AG08396 (cell line): ENCODE measurements at regions not wholly inside any gene's neighbourhood (a gene's known extent, or its start where the extent isn't known, plus 50 kb on each side); places are given as distances from the start of the nearest gene placed in this dataset.
"Not testable (repeated sequence)": the region's sequence is repeated elsewhere in the genome, so short reads cannot be mapped to it uniquely, and the experiment has no call there.

Experiments used
- DNase-seq: peaks from one replicate; pipeline ENCODE4 v3.0.0; 2012; ENCODE audit warnings: low spot score, mixed read lengths

DNA sequence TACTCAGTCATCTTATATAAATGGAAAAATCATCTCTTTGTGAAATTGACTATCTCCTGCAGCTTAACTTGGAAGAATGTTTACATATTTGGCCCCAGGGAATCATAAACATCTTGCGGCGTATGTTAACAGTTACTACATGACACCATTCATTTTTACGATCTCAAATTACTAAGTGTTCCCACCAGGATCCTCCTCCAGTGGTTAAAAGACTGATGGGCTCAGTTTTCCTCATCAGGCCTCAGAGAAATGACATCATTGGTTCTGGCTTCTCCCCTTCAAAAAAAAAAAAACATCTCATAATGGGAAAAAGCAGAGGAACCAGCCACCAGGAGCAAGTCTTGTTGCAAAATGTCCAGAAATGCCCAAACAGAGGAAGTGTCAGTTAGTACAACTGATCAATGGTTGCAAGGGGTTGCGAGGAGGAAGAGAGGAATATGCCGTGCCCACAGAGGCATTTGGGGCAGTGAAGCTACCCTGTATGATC lies 70.5 kb upstream of the LIPC start:
- DNase-seq: peak; percentile 70

- no peak for DNase-seq
These were observed 69.4 kb upstream of the LIPC start for GRCh38 chr15:58362262-58362922.

- not testable (repeated sequence) for DNase-seq
These were observed 68.7 kb upstream of the LIPC start for GRCh38 chr15:58363118-58363517.

DNA sequence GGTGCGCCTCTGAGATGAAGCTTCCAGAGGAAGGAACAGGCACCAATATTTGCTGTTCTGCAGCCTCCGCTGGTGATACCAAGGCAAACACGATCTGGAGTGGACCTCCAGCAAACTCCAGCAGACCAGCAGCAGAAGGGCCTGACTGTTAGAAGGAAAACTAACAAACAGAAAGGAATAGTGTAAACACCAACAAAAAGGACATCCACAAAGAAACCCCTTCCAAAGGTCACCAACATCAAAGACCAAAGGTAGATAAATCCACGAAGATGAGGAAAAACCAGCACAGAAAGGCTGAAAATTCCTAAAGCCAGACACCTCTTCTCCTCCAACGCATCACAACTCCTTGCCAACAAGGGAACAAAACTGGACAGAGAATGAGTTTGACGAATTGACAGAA lies 68.1 kb upstream of the LIPC start:
- DNase-seq: not testable (repeated sequence)

DNA sequence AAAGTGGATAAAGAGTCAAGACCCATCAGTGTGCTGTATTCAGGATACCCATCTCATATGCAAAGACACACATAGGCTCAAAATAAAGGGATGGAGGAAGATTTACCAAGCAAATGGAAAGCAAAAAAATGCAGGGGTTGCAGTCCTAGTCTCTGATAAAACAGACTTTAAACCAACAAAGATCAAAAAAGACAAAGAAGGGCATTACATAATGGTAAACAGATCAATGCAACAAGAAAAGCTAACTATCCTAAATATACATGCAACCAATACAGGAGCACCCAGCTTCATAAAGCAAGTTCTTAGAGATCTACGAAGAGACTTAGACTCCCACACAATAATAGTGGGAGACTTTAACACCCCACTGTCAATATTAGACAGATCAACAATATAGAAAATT lies 66.7 kb upstream of the LIPC start:
- DNase-seq: not testable (repeated sequence)

- peak; percentile 29 for DNase-seq
These were observed 62.5 kb upstream of the LIPC start for GRCh38 chr15:58369261-58369701.

DNA sequence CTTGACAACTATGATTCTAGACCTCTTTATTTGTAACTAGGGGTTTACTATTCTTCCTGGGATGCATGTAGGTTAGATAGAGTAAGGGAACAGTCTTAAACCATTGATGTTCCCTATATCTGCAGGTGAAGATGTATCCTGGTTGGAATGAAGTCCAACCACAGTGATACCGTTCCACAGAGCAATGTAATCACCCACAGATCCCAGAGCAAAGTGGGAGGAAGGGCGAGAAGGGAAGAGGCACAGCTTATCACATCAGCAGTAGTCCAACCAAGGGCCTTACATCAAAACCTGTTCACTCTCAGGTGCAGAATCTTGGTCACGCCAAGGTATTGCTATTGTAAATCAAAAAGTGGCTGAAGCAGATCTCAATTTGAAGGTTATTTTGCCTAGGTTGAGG lies 61.8 kb upstream of the LIPC start:
- DNase-seq: no peak

DNA sequence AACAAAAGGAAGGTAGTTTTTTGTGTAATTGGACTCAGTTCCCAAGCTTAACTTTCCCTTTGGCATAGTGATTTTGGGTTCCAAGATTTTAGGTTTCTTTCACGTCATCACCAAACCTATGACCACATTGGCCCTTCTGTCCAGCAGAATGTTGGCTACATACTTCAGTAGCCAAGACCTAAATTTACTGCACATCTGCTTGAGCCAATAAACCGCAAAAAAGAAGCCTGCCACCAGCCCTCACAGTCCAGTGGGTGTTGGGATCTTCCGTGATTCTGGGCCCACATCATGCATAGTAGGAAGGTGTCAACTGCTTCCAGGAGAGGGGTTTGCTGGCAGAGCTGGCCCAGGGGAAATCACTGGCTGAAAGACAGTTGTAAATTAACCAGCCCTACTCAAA lies 57.6 kb upstream of the LIPC start:
- no peak for DNase-seq

- no peak for DNase-seq
These were observed 54.6 kb upstream of the LIPC start for GRCh38 chr15:58377193-58377592.

DNA sequence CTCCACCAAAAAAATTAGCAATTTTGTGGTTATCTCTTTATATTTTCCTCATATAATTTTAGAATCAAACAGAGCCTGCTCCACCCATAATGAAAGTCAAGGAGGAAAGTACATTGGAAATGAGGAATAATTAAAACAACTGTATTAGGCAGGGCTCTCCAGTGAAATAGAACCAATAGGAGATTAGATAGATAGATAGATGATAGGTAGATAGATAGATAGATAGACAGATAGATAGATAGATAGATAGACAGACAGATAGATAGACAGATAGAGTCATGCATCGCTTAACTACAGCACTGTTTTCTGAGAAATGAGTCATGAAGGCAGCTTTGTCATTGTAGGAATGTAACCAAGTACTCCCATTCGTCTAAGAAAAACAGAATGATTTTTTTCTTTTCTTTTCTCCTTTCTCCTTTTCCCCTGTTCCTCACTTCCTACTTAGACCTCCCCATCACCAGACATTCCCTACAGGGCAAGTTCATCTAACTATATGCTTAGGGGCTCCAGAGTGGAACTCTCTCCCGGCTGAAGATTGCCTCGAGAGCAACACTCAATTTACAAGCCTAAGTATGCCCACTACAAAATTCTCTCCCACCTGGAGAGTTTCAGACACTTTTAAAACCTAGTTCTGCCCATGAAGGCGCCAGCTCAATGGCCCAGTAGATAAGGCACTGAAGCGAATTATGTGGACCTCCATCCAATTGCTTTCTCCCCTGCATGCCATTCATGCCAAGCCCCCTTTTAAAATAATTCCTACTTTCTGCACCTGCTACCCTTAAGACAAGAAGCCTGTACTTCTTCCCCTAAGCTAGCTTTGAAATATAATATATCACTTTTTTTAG lies 53.3 kb upstream of the LIPC start:
- DNase-seq: no peak

DNA sequence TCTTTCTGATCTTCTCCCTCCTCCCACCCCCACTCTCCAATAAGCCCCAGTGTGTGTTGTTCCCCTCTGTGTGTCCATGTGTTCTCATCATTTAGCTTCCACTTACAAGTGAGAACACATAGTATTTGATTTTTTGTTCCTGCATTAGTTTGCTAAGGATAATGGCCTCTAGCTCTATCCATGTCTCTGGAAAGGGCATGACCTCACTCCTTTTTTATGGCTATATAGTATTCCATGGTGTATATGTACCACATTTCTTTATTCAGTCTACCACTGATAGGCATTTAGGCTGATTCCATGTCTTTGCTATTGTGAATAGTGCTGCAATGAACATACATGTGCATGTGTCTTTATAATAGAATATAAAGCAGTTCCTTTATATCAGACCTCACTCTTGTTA lies 52.3 kb upstream of the LIPC start:
- not testable (repeated sequence) for DNase-seq

GRCh38 chr15:58380280-58380945 lies 51.4 kb upstream of the LIPC start:
- DNase-seq: no peak

- DNase-seq: no peak
These were observed 50.1 kb upstream of the LIPC start for GRCh38 chr15:58381697-58382096.
